GM18858 (cell line): ENCODE measurements at regions not wholly inside any gene's neighbourhood (a gene's known extent, or its start where the extent isn't known, plus 50 kb on each side); places are given as distances from the start of the nearest gene placed in this dataset.

Experiments
- ATAC-seq: cut with Tn5 transposase; IDR thresholded peaks from one replicate; pipeline ENCODE4 v1.9.1; 2021; ENCODE audit not compliant: unreplicated experiment

GRCh38 chr12:127656266-127656665 is 610.7 kb upstream of the TMEM132C start:
- ATAC-seq, result no peak

GRCh38 chr12:127657036-127657435 is 609.9 kb upstream of the TMEM132C start:
- ATAC-seq, result no peak

- no peak for ATAC-seq
These were observed 606.0 kb upstream of the TMEM132C start for GRCh38 chr12:127660961-127661360.

GRCh38 chr12:127663716-127664115 is 603.3 kb upstream of the TMEM132C start:
- ATAC-seq, result no peak

GRCh38 chr12:127664901-127665300 is 602.1 kb upstream of the TMEM132C start:
- no peak for ATAC-seq

- no peak for ATAC-seq
These were observed 599.8 kb upstream of the TMEM132C start for GRCh38 chr12:127667131-127667685.

GRCh38 chr12:127670294-127670693 is 596.7 kb upstream of the TMEM132C start:
- no peak for ATAC-seq

GRCh38 chr12:127670796-127671195 is 596.2 kb upstream of the TMEM132C start:
- no peak for ATAC-seq

GRCh38 chr12:127675936-127676335 is 591.0 kb upstream of the TMEM132C start:
- no peak for ATAC-seq

- ATAC-seq, result no peak
These were observed 589.3 kb upstream of the TMEM132C start for GRCh38 chr12:127677537-127678131.

GRCh38 chr12:127678945-127679344 is 588.0 kb upstream of the TMEM132C start:
- no peak for ATAC-seq

GRCh38 chr12:127680516-127680915 is 586.5 kb upstream of the TMEM132C start:
- no peak for ATAC-seq

- no peak for ATAC-seq
These were observed 585.7 kb upstream of the TMEM132C start for GRCh38 chr12:127681151-127681754.

GRCh38 chr12:127685491-127685890 is 581.5 kb upstream of the TMEM132C start:
- no peak for ATAC-seq

- no peak for ATAC-seq
These were observed 581.0 kb upstream of the TMEM132C start for GRCh38 chr12:127685931-127686330.

- ATAC-seq, result no peak
These were observed 579.8 kb upstream of the TMEM132C start for GRCh38 chr12:127687181-127687580.

GRCh38 chr12:127688906-127689428 is 578.0 kb upstream of the TMEM132C start:
- ATAC-seq, result no peak

- ATAC-seq, result no peak
These were observed 576.8 kb upstream of the TMEM132C start for GRCh38 chr12:127690161-127690560.

GRCh38 chr12:127696963-127697362 is 570.0 kb upstream of the TMEM132C start:
- ATAC-seq, result no peak

GRCh38 chr12:127703026-127703425 is 563.9 kb upstream of the TMEM132C start:
- no peak for ATAC-seq

- ATAC-seq, result no peak
These were observed 555.9 kb upstream of the TMEM132C start for GRCh38 chr12:127711108-127711507.

- ATAC-seq, result no peak
These were observed 554.4 kb upstream of the TMEM132C start for GRCh38 chr12:127712561-127712960.
